Cerebellar nuclear complex (tissue), 1 donor: ENCODE measurements at regions not wholly inside any gene's neighbourhood (a gene's known extent, or its start where the extent isn't known, plus 50 kb on each side); places are given as distances from the start of the nearest gene placed in this dataset.

Experiments used
- DNase-seq, 2 experiments: peaks; one replicate each; lab custom pipeline; 2025; lab: John Stamatoyannopoulos, UW

GRCh38 chr5:165185716-165186115 lies 1680.3 kb downstream of the MAT2B start:
- no peak for DNase-seq

GRCh38 chr5:165187815-165188214 lies 1682.4 kb downstream of the MAT2B start:
- no peak for DNase-seq

GRCh38 chr5:165188556-165189175 lies 1683.2 kb downstream of the MAT2B start:
- DNase-seq = no peak

- DNase-seq = no peak
Measured at GRCh38 chr5:165196961-165197360, 1691.5 kb downstream of the MAT2B start.

- no peak for DNase-seq
Measured at GRCh38 chr5:165201369-165201768, 1696.0 kb downstream of the MAT2B start.

- DNase-seq = no peak
Measured at GRCh38 chr5:165201771-165202518, 1696.5 kb downstream of the MAT2B start.

- no peak for DNase-seq
Measured at GRCh38 chr5:165202519-165202910, 1697.1 kb downstream of the MAT2B start.

- no peak for DNase-seq
Measured at GRCh38 chr5:165209101-165209727, 1703.8 kb downstream of the MAT2B start.

- DNase-seq = no peak
Measured at GRCh38 chr5:165224366-165225045, 1719.1 kb downstream of the MAT2B start.

- DNase-seq = no peak
Measured at GRCh38 chr5:165227515-165227914, 1722.1 kb downstream of the MAT2B start.

- DNase-seq = no peak
Measured at GRCh38 chr5:165228184-165228583, 1722.8 kb downstream of the MAT2B start.

GRCh38 chr5:165231821-165232508 lies 1726.5 kb downstream of the MAT2B start:
- DNase-seq = no peak

GRCh38 chr5:165232509-165233028 lies 1727.2 kb downstream of the MAT2B start:
- no peak for DNase-seq

- DNase-seq = no peak
Measured at GRCh38 chr5:165241811-165242210, 1736.4 kb downstream of the MAT2B start.

GRCh38 chr5:165242646-165243045 lies 1737.2 kb downstream of the MAT2B start:
- no peak for DNase-seq

GRCh38 chr5:165244407-165244806 lies 1739.0 kb downstream of the MAT2B start:
- DNase-seq = no peak

- DNase-seq = no peak
Measured at GRCh38 chr5:165258197-165258771, 1752.9 kb downstream of the MAT2B start.

GRCh38 chr5:165260426-165260825 lies 1755.0 kb downstream of the MAT2B start:
- no peak for DNase-seq

- no peak for DNase-seq
Measured at GRCh38 chr5:165263536-165263935, 1758.1 kb downstream of the MAT2B start.

GRCh38 chr5:165266939-165267338 lies 1761.5 kb downstream of the MAT2B start:
- DNase-seq = no peak

GRCh38 chr5:165272436-165272835 lies 1767.0 kb downstream of the MAT2B start:
- DNase-seq = no peak
